ENCODE measurements at regions not wholly inside any gene's neighbourhood (a gene's known extent, or its start where the extent isn't known, plus 50 kb on each side); places are given as distances from the start of the nearest gene placed in this dataset.

GRCh38 chr16:8391257-8391656 lies 199.1 kb downstream of the TMEM114 start:
- in situ Hi-C loops (cut with MboI; ENCODE audit: low pct_unique_long_range_greater_than_20kb, low sequenced_read_pairs, unreplicated experiment), result no loop called here
- no peak for DNase-seq (ENCODE audit: low spot score)
- TF ChIP-seq, protein P1, sequence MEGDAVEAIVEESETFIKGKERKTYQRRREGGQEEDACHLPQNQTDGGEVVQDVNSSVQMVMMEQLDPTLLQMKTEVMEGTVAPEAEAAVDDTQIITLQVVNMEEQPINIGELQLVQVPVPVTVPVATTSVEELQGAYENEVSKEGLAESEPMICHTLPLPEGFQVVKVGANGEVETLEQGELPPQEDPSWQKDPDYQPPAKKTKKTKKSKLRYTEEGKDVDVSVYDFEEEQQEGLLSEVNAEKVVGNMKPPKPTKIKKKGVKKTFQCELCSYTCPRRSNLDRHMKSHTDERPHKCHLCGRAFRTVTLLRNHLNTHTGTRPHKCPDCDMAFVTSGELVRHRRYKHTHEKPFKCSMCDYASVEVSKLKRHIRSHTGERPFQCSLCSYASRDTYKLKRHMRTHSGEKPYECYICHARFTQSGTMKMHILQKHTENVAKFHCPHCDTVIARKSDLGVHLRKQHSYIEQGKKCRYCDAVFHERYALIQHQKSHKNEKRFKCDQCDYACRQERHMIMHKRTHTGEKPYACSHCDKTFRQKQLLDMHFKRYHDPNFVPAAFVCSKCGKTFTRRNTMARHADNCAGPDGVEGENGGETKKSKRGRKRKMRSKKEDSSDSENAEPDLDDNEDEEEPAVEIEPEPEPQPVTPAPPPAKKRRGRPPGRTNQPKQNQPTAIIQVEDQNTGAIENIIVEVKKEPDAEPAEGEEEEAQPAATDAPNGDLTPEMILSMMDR (IDR thresholded peaks at IDR 0.05; ENCODE audit: extremely low read depth, insufficient read depth, missing control alignments), result no peak

GRCh38 chr16:8388684-8389083 lies 201.6 kb downstream of the TMEM114 start:
- no peak for DNase-seq (ENCODE audit: low spot score)
- TF ChIP-seq, protein P1 (IDR thresholded peaks at IDR 0.05; ENCODE audit: extremely low read depth, insufficient read depth, missing control alignments), result no peak
- in situ Hi-C loops (cut with MboI; ENCODE audit: low pct_unique_long_range_greater_than_20kb, low sequenced_read_pairs, unreplicated experiment), result no loop called here

DNA sequence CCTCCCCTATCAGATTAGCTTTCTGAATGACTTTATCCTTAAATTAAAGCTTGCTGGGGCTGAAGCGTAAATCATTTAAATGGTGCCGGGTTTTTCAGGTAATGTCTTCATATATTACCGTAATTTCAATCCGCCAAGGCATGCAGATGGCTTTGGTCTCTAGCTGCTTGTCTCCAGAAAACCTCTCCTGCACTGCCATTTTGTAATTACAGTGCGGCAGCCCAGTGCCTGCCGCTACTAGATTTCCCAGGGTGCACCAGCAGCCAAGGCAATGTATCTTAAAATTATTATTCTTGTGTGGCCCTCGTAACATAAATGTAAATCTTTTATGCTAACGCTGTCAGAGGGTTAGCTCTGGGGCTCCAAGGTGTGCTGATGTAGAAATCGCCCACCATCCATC lies 208.5 kb downstream of the TMEM114 start:
- in situ Hi-C loops (cut with MboI; ENCODE audit: low pct_unique_long_range_greater_than_20kb, low sequenced_read_pairs, unreplicated experiment), result no loop called here

GRCh38 chr16:8380311-8380710 lies 210.0 kb downstream of the TMEM114 start:
- TF ChIP-seq, protein P1 (IDR thresholded peaks at IDR 0.05; ENCODE audit: extremely low read depth, insufficient read depth, missing control alignments), result no peak
- DNase-seq (ENCODE audit: low spot score), result no peak
- in situ Hi-C loops (cut with MboI; ENCODE audit: low pct_unique_long_range_greater_than_20kb, low sequenced_read_pairs, unreplicated experiment), result no loop called here

More for the DNA sequence above, 208.5 kb downstream of the TMEM114 start:
- TF ChIP-seq, protein P1 (IDR thresholded peaks at IDR 0.05; ENCODE audit: extremely low read depth, insufficient read depth, missing control alignments), result no peak
- no peak for DNase-seq (ENCODE audit: low spot score)

- no peak for DNase-seq (ENCODE audit: low spot score)
- in situ Hi-C loops (cut with MboI; ENCODE audit: low pct_unique_long_range_greater_than_20kb, low sequenced_read_pairs, unreplicated experiment), result no loop called here
- TF ChIP-seq, protein P1 (IDR thresholded peaks at IDR 0.05; ENCODE audit: extremely low read depth, insufficient read depth, missing control alignments), result no peak
Observed at GRCh38 chr16:8377864-8378263, 212.4 kb downstream of the TMEM114 start.

GRCh38 chr16:8376858-8377257 lies 213.5 kb downstream of the TMEM114 start:
- TF ChIP-seq, protein P1 (IDR thresholded peaks at IDR 0.05; ENCODE audit: extremely low read depth, insufficient read depth, missing control alignments), result no peak
- in situ Hi-C loops (cut with MboI; ENCODE audit: low pct_unique_long_range_greater_than_20kb, low sequenced_read_pairs, unreplicated experiment), result no loop called here
- DNase-seq (ENCODE audit: low spot score), result no peak

DNA sequence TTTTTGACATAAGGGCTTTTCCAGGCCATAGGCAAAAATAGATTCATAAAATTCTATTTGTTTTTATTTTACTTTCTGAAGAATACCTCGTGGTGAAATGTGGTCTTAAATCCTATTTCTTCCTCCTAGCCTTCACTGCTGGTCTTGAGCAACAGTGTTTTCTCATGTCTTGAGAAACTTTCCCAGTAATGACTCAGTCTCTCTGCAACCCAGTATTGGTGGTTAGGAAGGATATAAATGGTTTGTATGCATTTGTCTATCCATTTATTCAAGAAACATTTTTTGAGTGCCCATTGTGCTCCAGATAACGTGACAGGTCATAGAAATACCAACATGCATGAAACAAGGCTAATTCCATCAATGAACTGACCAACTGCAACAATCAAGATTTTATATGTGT lies 213.9 kb downstream of the TMEM114 start:
- no peak for DNase-seq (ENCODE audit: low spot score)
- in situ Hi-C loops (cut with MboI; ENCODE audit: low pct_unique_long_range_greater_than_20kb, low sequenced_read_pairs, unreplicated experiment), result no loop called here
- TF ChIP-seq, protein P1 (IDR thresholded peaks at IDR 0.05; ENCODE audit: extremely low read depth, insufficient read depth, missing control alignments), result no peak

Data from GM13977 (cell line).